HepG2 (cell line): ENCODE measurements at regions not wholly inside any gene's neighbourhood (a gene's known extent, or its start where the extent isn't known, plus 50 kb on each side); places are given as distances from the start of the nearest gene placed in this dataset.
A peak's percentile ranks its signal among the peaks of the same experiment; 100 is the strongest.

Experiments
- ESRRA ChIP-seq: sonication (generic); formaldehyde crosslinking; IDR thresholded peaks from 2 replicates; pipeline ENCODE4 v1.5.1; 2020; ENCODE audit warnings: mild to moderate bottlenecking, low read depth, missing genetic modification reagents
- HES4 ChIP-seq: sonication (generic); formaldehyde crosslinking; IDR thresholded peaks from 2 replicates; pipeline ENCODE4 v1.9.0; 2021; ENCODE audit warnings: mild to moderate bottlenecking, missing genetic modification reagents, borderline replicate concordance
- HNF4A ChIP-seq: sonication (generic); formaldehyde crosslinking; IDR thresholded peaks from 2 replicates; pipeline ENCODE4 v1.4.0; 2020; ENCODE audit warnings: missing genetic modification reagents
- IRF2 ChIP-seq: IDR thresholded peaks from 2 replicates; pipeline ENCODE4 v1.6.1; 2018; ENCODE audit warnings: missing genetic modification reagents, missing compliant biosample characterization
- KLF12 ChIP-seq: sonication (generic); formaldehyde crosslinking; IDR thresholded peaks from 2 replicates; pipeline ENCODE4 v1.4.0; 2020; ENCODE audit warnings: missing genetic modification reagents, borderline replicate concordance
- MAFK ChIP-seq, 2 experiments: IDR thresholded peaks in 1 of 2; conservative IDR thresholded peaks in 1 of 2; 2 replicates each; pipeline ENCODE4 v1.6.1; 2011; ENCODE audit warnings: improper control_type of control experiment in 2 of 2, low read length in 2 of 2
- NFATC3 ChIP-seq: sonication (generic); formaldehyde crosslinking; IDR thresholded peaks from 2 replicates; pipeline ENCODE4 v1.5.1; 2020; ENCODE audit warnings: mild to moderate bottlenecking, missing genetic modification reagents
- PHF8 ChIP-seq: sonication (generic); formaldehyde crosslinking; IDR thresholded peaks from 2 replicates; pipeline ENCODE4 v1.5.0; 2020; ENCODE audit warnings: missing genetic modification reagents
- PTBP1 ChIP-seq: fragments of 200-400 bp; formaldehyde crosslinking; IDR thresholded peaks from 2 replicates; pipeline ENCODE4 v1.6.1; 2018; ENCODE audit warnings: low read length, low read depth; ENCODE audit not compliant: poor library complexity, severe bottlenecking
- RCOR2 ChIP-seq: IDR thresholded peaks from 2 replicates; pipeline ENCODE4 v1.6.1; 2016; ENCODE audit warnings: missing biosample characterization, missing genetic modification reagents
- SETDB1 ChIP-seq: sonication (generic); formaldehyde crosslinking; IDR thresholded peaks from 2 replicates; pipeline ENCODE4 v1.5.1; 2020; ENCODE audit warnings: missing genetic modification reagents, mild to moderate bottlenecking, borderline replicate concordance
- SMAD9 ChIP-seq: sonication (generic); formaldehyde crosslinking; IDR thresholded peaks from 2 replicates; pipeline ENCODE4 v1.5.1; 2020; ENCODE audit warnings: mild to moderate bottlenecking, missing genetic modification reagents
- SMYD3 ChIP-seq: sonication (generic); formaldehyde crosslinking; IDR thresholded peaks from 2 replicates; pipeline ENCODE4 v1.8.1; 2023; ENCODE audit warnings: mild to moderate bottlenecking, missing genetic modification reagents
- SRY ChIP-seq: sonication (generic); formaldehyde crosslinking; IDR thresholded peaks from 2 replicates; pipeline ENCODE4 v1.8.0; 2022; ENCODE audit warnings: mild to moderate bottlenecking, missing genetic modification reagents
- TBP ChIP-seq: sonication (generic); formaldehyde crosslinking; IDR thresholded peaks from 2 replicates; pipeline ENCODE4 v1.5.0; 2020; ENCODE audit warnings: missing genetic modification reagents
- ZBTB3 ChIP-seq: sonication (generic); formaldehyde crosslinking; IDR thresholded peaks from 2 replicates; pipeline ENCODE4 v1.4.0; 2020; ENCODE audit warnings: low read depth, mild to moderate bottlenecking, moderate library complexity, missing genetic modification reagents, borderline replicate concordance
- ZBTB8A ChIP-seq: sonication (generic); formaldehyde crosslinking; IDR thresholded peaks from 2 replicates; pipeline ENCODE4 v1.4.0; 2020; ENCODE audit warnings: mild to moderate bottlenecking, low read depth, missing genetic modification reagents, borderline replicate concordance
- ZFP90 ChIP-seq: sonication (generic); formaldehyde crosslinking; IDR thresholded peaks from 2 replicates; pipeline ENCODE4 v1.8.0; 2022; ENCODE audit warnings: missing genetic modification reagents, mild to moderate bottlenecking, inconsistent platforms, borderline replicate concordance
- ZMYM2 ChIP-seq: sonication (generic); formaldehyde crosslinking; IDR thresholded peaks from 2 replicates; pipeline ENCODE4 v1.8.0; 2022; ENCODE audit warnings: mild to moderate bottlenecking, missing genetic modification reagents
- ZNF263 ChIP-seq: sonication (generic); formaldehyde crosslinking; IDR thresholded peaks from 2 replicates; pipeline ENCODE4 v1.4.0; 2020; ENCODE audit warnings: missing genetic modification reagents
- ZNF274 ChIP-seq: sonication (generic); formaldehyde crosslinking; IDR thresholded peaks from 2 replicates; pipeline ENCODE4 v1.5.1; 2020; ENCODE audit warnings: mild to moderate bottlenecking, missing genetic modification reagents
- ZNF605 ChIP-seq: sonication (generic); formaldehyde crosslinking; IDR thresholded peaks from 2 replicates; pipeline ENCODE4 v1.8.0; 2022; ENCODE audit warnings: mild to moderate bottlenecking, missing genetic modification reagents
- ZNF629 ChIP-seq: sonication (generic); formaldehyde crosslinking; conservative IDR thresholded peaks from 2 replicates; pipeline ENCODE4 v1.5.0; 2020; ENCODE audit warnings: missing genetic modification reagents
- TF ChIP-seq, protein P1 (sequence below): sonication (generic); formaldehyde crosslinking; IDR thresholded peaks from 2 replicates; pipeline ENCODE4 v1.8.1; 2023; ENCODE audit warnings: mild to moderate bottlenecking, inconsistent platforms, moderate library complexity, missing genetic modification reagents, borderline replicate concordance
- TF ChIP-seq, protein P2 (sequence below): sonication (generic); formaldehyde crosslinking; IDR thresholded peaks from 2 replicates; pipeline ENCODE4 v1.5.0; 2020; ENCODE audit warnings: missing genetic modification reagents, mild to moderate bottlenecking, borderline replicate concordance
- TF ChIP-seq, protein P3 (sequence below): sonication (generic); formaldehyde crosslinking; IDR thresholded peaks from 2 replicates; pipeline ENCODE4 v1.9.0; 2021; ENCODE audit warnings: missing genetic modification reagents, borderline replicate concordance
- TF ChIP-seq, protein P4 (sequence below): sonication (generic); formaldehyde crosslinking; IDR thresholded peaks from 2 replicates; pipeline ENCODE4 v1.9.0; 2022; ENCODE audit warnings: low read depth, missing genetic modification reagents

DNA sequence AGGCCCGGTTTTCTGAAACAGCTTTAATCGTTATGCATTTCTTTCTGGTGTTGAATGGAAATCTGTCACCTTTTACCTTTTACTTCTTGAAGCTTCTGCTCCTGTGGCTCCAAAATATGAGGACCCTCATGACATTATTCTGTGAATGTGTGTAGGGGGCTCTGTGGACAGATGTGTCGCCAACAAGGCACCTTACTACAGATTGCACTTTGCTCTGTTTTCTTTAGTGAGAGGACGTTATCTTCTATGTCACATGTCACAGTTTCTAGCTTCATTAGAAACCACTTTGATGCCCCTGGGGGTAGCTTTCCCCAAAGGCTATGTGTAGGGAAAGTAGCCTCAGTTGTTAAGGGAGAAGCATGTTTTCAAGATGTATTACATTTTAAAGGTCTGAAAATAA is 195.6 kb downstream of the ZNF621 start (continued):
- no peak for TF ChIP-seq ZMYM2 (CRISPR knock-in tag)
- no peak for TF ChIP-seq ZBTB3 (CRISPR knock-in tag)
- TF ChIP-seq ZNF263 (CRISPR knock-in tag) = no peak
- TF ChIP-seq SRY (CRISPR knock-in tag) = no peak
- no peak for TF ChIP-seq KLF12 (CRISPR knock-in tag)
- no peak for TF ChIP-seq ZNF605
- no peak for TF ChIP-seq SETDB1 (CRISPR knock-in tag)
- TF ChIP-seq, protein P1, sequence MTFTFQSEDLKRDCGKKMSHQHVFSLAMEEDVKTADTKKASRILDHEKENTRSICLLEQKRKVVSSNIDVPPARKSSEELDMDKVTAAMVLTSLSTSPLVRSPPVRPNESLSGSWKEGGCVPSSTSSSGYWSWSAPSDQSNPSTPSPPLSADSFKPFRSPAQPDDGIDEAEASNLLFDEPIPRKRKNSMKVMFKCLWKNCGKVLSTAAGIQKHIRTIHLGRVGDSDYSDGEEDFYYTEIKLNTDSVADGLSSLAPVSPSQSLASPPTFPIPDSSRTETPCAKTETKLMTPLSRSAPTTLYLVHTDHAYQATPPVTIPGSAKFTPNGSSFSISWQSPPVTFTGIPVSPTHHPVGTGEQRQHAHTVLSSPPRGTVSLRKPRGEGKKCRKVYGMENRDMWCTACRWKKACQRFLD (CRISPR knock-in tag) = no peak
- no peak for TF ChIP-seq ZBTB8A (CRISPR knock-in tag)
- TF ChIP-seq NFATC3 = no peak
- no peak for TF ChIP-seq ZFP90 (CRISPR knock-in tag)
- no peak for TF ChIP-seq SMAD9 (CRISPR knock-in tag)
- TF ChIP-seq IRF2 = no peak
- TF ChIP-seq, protein P2, sequence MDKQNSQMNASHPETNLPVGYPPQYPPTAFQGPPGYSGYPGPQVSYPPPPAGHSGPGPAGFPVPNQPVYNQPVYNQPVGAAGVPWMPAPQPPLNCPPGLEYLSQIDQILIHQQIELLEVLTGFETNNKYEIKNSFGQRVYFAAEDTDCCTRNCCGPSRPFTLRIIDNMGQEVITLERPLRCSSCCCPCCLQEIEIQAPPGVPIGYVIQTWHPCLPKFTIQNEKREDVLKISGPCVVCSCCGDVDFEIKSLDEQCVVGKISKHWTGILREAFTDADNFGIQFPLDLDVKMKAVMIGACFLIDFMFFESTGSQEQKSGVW (CRISPR knock-in tag) = no peak
- no peak for TF ChIP-seq HES4
- no peak for TF ChIP-seq TBP
- TF ChIP-seq HNF4A (CRISPR knock-in tag) = peak; percentile 53
- TF ChIP-seq PTBP1 = no peak
- TF ChIP-seq RCOR2 = no peak
- TF ChIP-seq, protein P3, sequence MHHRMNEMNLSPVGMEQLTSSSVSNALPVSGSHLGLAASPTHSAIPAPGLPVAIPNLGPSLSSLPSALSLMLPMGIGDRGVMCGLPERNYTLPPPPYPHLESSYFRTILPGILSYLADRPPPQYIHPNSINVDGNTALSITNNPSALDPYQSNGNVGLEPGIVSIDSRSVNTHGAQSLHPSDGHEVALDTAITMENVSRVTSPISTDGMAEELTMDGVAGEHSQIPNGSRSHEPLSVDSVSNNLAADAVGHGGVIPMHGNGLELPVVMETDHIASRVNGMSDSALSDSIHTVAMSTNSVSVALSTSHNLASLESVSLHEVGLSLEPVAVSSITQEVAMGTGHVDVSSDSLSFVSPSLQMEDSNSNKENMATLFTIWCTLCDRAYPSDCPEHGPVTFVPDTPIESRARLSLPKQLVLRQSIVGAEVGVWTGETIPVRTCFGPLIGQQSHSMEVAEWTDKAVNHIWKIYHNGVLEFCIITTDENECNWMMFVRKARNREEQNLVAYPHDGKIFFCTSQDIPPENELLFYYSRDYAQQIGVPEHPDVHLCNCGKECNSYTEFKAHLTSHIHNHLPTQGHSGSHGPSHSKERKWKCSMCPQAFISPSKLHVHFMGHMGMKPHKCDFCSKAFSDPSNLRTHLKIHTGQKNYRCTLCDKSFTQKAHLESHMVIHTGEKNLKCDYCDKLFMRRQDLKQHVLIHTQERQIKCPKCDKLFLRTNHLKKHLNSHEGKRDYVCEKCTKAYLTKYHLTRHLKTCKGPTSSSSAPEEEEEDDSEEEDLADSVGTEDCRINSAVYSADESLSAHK (CRISPR knock-in tag) = no peak
- no peak for TF ChIP-seq ESRRA (CRISPR knock-in tag)
- no peak for TF ChIP-seq ZNF629 (CRISPR knock-in tag)
- TF ChIP-seq MAFK (conservative IDR thresholded peaks at IDR 0.05 in 1 of 2, IDR thresholded peaks at IDR 0.05 in 1 of 2; ENCODE audit: low read length in 2 of 2) = no peak
- TF ChIP-seq SMYD3 = no peak
- TF ChIP-seq PHF8 (CRISPR knock-in tag) = no peak
- no peak for TF ChIP-seq ZNF274 (CRISPR knock-in tag)
- TF ChIP-seq, protein P4, sequence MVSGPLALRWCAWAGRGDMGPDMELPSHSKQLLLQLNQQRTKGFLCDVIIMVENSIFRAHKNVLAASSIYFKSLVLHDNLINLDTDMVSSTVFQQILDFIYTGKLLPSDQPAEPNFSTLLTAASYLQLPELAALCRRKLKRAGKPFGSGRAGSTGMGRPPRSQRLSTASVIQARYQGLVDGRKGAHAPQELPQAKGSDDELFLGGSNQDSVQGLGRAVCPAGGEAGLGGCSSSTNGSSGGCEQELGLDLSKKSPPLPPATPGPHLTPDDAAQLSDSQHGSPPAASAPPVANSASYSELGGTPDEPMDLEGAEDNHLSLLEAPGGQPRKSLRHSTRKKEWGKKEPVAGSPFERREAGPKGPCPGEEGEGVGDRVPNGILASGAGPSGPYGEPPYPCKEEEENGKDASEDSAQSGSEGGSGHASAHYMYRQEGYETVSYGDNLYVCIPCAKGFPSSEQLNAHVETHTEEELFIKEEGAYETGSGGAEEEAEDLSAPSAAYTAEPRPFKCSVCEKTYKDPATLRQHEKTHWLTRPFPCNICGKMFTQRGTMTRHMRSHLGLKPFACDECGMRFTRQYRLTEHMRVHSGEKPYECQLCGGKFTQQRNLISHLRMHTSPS = no peak
